H9 (cell line): ENCODE measurements at regions not wholly inside any gene's neighbourhood (a gene's known extent, or its start where the extent isn't known, plus 50 kb on each side); places are given as distances from the start of the nearest gene placed in this dataset.

Experiments used
- DNase-seq: peaks from one replicate; pipeline ENCODE4 v3.0.0-alpha.2; 2017
- H2AFZ ChIP-seq: one replicate; pipeline ENCODE4 v1.6.1; 2013; ENCODE audit warnings: mild to moderate bottlenecking, low read length, control low read depth, moderate library complexity
- H2AK5ac ChIP-seq: 2 replicates; pipeline ENCODE4 v1.6.1; 2013; ENCODE audit warnings: low read length, control low read depth, mixed read lengths; ENCODE audit not compliant: insufficient read length
- H2BK120ac ChIP-seq: one replicate; pipeline ENCODE4 v1.6.1; 2013; ENCODE audit warnings: low read depth, mild to moderate bottlenecking, low read length, control low read depth, inconsistent platforms; ENCODE audit not compliant: poor library complexity, severe bottlenecking
- H2BK12ac ChIP-seq: 2 replicates; pipeline ENCODE4 v1.6.1; 2013; ENCODE audit warnings: low read length, control low read depth, mixed read lengths, low read depth; ENCODE audit not compliant: insufficient read length
- H2BK15ac ChIP-seq: 2 replicates; pipeline ENCODE4 v1.6.1; 2013; ENCODE audit warnings: low read depth, low read length, control low read depth
- H2BK20ac ChIP-seq: one replicate; pipeline ENCODE4 v1.6.1; 2013; ENCODE audit warnings: low read depth, mild to moderate bottlenecking, low read length, control low read depth, inconsistent platforms; ENCODE audit not compliant: poor library complexity, severe bottlenecking
- H2BK5ac ChIP-seq: 2 replicates; pipeline ENCODE4 v1.6.1; 2013; ENCODE audit warnings: low read length, control low read depth, mixed read lengths; ENCODE audit not compliant: insufficient read length
- H3K14ac ChIP-seq: 2 replicates; pipeline ENCODE4 v1.6.1; 2013; ENCODE audit warnings: low read length, control low read depth; ENCODE audit not compliant: insufficient read depth
- H3K18ac ChIP-seq: 2 replicates; pipeline ENCODE4 v1.6.1; 2013; ENCODE audit warnings: low read depth, mild to moderate bottlenecking, mixed read lengths, low read length, control low read depth; ENCODE audit not compliant: insufficient read length
- H3K23ac ChIP-seq: 2 replicates; pipeline ENCODE4 v1.6.1; 2013; ENCODE audit warnings: low read length, control low read depth, mixed read lengths, low read depth; ENCODE audit not compliant: insufficient read length
- H3K23me2 ChIP-seq: 2 replicates; pipeline ENCODE4 v1.6.1; 2013; ENCODE audit warnings: low read depth, mild to moderate bottlenecking, mixed read lengths, low read length, control low read depth; ENCODE audit not compliant: insufficient read length, poor library complexity, severe bottlenecking
- H3K27ac ChIP-seq: 2 replicates; pipeline ENCODE4 v1.5.1; 2013; ENCODE audit warnings: low read length, control low read depth, mixed read lengths, low read depth; ENCODE audit not compliant: insufficient read length
- H3K27me3 ChIP-seq: 2 replicates; pipeline ENCODE4 v1.6.1; 2013; ENCODE audit warnings: low read length, control low read depth, inconsistent platforms; ENCODE audit not compliant: insufficient read depth
- H3K4ac ChIP-seq: 2 replicates; pipeline ENCODE4 v1.6.1; 2013; ENCODE audit warnings: low read depth, mild to moderate bottlenecking, control low read depth, inconsistent platforms, low read length, moderate library complexity
- H3K4me1 ChIP-seq: 2 replicates; pipeline ENCODE4 v1.6.1; 2013; ENCODE audit warnings: low read length, control low read depth, inconsistent platforms; ENCODE audit not compliant: insufficient read depth
- H3K4me2 ChIP-seq: 2 replicates; pipeline ENCODE4 v1.6.1; 2013; ENCODE audit warnings: low read length, control low read depth, mixed read lengths; ENCODE audit not compliant: insufficient read length, insufficient read depth
- H3K56ac ChIP-seq: 2 replicates; pipeline ENCODE4 v1.6.1; 2013; ENCODE audit warnings: low read depth, mild to moderate bottlenecking, mixed read lengths, low read length, control low read depth; ENCODE audit not compliant: insufficient read length
- H3K79me1 ChIP-seq: 2 replicates; pipeline ENCODE4 v1.6.1; 2013; ENCODE audit warnings: low read depth, mild to moderate bottlenecking, moderate library complexity, low read length, control low read depth, inconsistent platforms; ENCODE audit not compliant: insufficient read depth, poor library complexity, severe bottlenecking
- H3K79me2 ChIP-seq: 2 replicates; pipeline ENCODE4 v1.6.1; 2013; ENCODE audit warnings: low read length, control low read depth, inconsistent platforms; ENCODE audit not compliant: insufficient read depth
- H3K9ac ChIP-seq: 2 replicates; pipeline ENCODE4 v1.6.1; 2013; ENCODE audit warnings: low read length, control low read depth, mixed read lengths; ENCODE audit not compliant: insufficient read length; ENCODE audit errors: extremely low read depth
- H3K9me3 ChIP-seq: one replicate; pipeline ENCODE4 v1.6.1; 2013; ENCODE audit warnings: low read depth, low read length, inconsistent platforms; ENCODE audit not compliant: control insufficient read depth
- H3T11ph ChIP-seq: one replicate; pipeline ENCODE4 v1.6.1; 2013; ENCODE audit warnings: mild to moderate bottlenecking, low read length, control low read depth, inconsistent platforms
- H4K20me1 ChIP-seq: one replicate; pipeline ENCODE4 v1.6.1; 2013; ENCODE audit not compliant: control insufficient read depth, insufficient read length, insufficient read depth
- H4K5ac ChIP-seq: 2 replicates; pipeline ENCODE4 v1.6.1; 2013; ENCODE audit warnings: low read depth, mild to moderate bottlenecking, mixed read lengths, low read length, control low read depth; ENCODE audit not compliant: insufficient read length
- H4K8ac ChIP-seq: replicated peaks from 2 replicates; pipeline ENCODE4 v1.6.1; 2013; ENCODE audit warnings: low read length, control low read depth, mixed read lengths, low read depth; ENCODE audit not compliant: insufficient read length
- H4K91ac ChIP-seq: 2 replicates; pipeline ENCODE4 v1.6.1; 2013; ENCODE audit warnings: low read depth, mild to moderate bottlenecking, moderate library complexity, mixed read lengths, low read length, control low read depth; ENCODE audit not compliant: insufficient read length
- H3K27ac Mint-ChIP-seq, 3 experiments: 2 replicates in 2 of 3; 3 replicates in 1 of 3; pipeline ENCODE4 v1.8.0; 2020 to 2021; ENCODE audit warnings: mixed read lengths in 3 of 3, mild to moderate bottlenecking in 1 of 3, moderate library complexity in 1 of 3
- H3K27me3 Mint-ChIP-seq: 2 replicates; pipeline ENCODE4 v1.8.0; 2021; ENCODE audit warnings: low read depth, mild to moderate bottlenecking, moderate library complexity, mixed read lengths
- H3K36me3 Mint-ChIP-seq, 3 experiments: 2 replicates in 2 of 3; 3 replicates in 1 of 3; pipeline ENCODE4 v1.8.0; 2020 to 2021; ENCODE audit warnings: low read depth in 3 of 3, mixed read lengths in 3 of 3; ENCODE audit not compliant: insufficient read depth in 1 of 3
- H3K4me1 Mint-ChIP-seq, 2 experiments: 2 replicates each; pipeline ENCODE4 v1.8.0; 2020; ENCODE audit warnings: mixed read lengths in 2 of 2
- H3K4me3 Mint-ChIP-seq, 2 experiments: 2 replicates in 1 of 2; 3 replicates in 1 of 2; pipeline ENCODE4 v1.8.0; 2020 to 2021; ENCODE audit warnings: mild to moderate bottlenecking in 2 of 2, mixed read lengths in 2 of 2, moderate library complexity in 1 of 2
- H3K9me3 Mint-ChIP-seq, 2 experiments: 2 replicates in 1 of 2; 3 replicates in 1 of 2; pipeline ENCODE4 v1.8.0; 2020; ENCODE audit warnings: mild to moderate bottlenecking in 2 of 2, mixed read lengths in 2 of 2, moderate library complexity in 1 of 2
- WGBS: extraction: QIAGEN DNeasy Blood & Tissue Kit; methylation state at CpG from one replicate; pipeline ENCODE4 v1.1.7; 2013; ENCODE audit warnings: missing lambda C conversion rate, low lambda C conversion rate, mixed read lengths; ENCODE audit not compliant: insufficient read length; ENCODE audit errors: extremely low coverage; 5-methylcytosine and 5-hydroxymethylcytosine counted together
- TF ChIP-seq, protein P1 (sequence below): fragments of 200-600 bp; sonication (generic); conservative IDR thresholded peaks from 3 replicates; pipeline ENCODE4 v1.8.0; 2021; ENCODE audit warnings: antibody characterized with exemption, mild to moderate bottlenecking

DNA sequence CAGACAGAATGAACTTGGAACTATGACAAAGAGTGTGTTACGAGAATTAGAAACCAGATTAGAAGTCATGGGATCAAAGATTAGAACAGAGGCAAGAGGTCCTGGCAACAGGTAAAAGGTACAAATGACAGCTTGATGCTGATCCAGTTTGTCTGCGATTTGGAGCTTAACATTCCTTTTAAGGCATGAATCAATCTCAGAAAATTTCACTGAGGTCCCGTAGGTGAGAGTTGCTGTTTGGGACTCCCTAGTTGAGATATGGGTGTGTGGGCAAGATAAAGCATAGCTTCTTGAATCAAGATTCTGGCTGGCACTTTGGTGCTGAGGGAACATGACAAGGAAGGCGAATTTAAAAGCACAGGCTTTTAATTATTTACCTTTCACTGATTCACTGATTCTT is 62.6 kb upstream of the ACSL4 start:
- Histone ChIP-seq H2BK15ac (no peak overlapping the region), H2BK120ac (no peak overlapping the region), H3K27ac (no peak overlapping the region), H4K8ac (no peak overlapping the region), H2BK5ac (no peak overlapping the region), H3K23ac (no peak overlapping the region), H4K20me1 (no peaks in the 10 kb centered on the region), H4K91ac (no peak overlapping the region), H2BK12ac (no peak overlapping the region), H3K79me2 (no peaks in the 10 kb centered on the region), H2AFZ (no peak overlapping the region), H3K4me1 (no peaks in the 10 kb centered on the region), H3K4ac (no peak overlapping the region), H3K79me1 (no peaks in the 10 kb centered on the region), H3K14ac (no peak overlapping the region), H3K56ac (no peak overlapping the region), H2AK5ac (no peak overlapping the region), H3K23me2 (no peaks in the 10 kb centered on the region), H4K5ac (no peak overlapping the region), H3K9ac (no peak overlapping the region), H3K18ac (no peak overlapping the region), H2BK20ac (no peak overlapping the region), H3K4me2 (no peak overlapping the region), H3K9me3 (no peaks in the 10 kb centered on the region), H3K27me3 (no peaks in the 10 kb centered on the region), H3T11ph (no peak overlapping the region)
- H3K27ac Mint-ChIP-seq = no peak overlapping the region
- TF ChIP-seq, protein P1, sequence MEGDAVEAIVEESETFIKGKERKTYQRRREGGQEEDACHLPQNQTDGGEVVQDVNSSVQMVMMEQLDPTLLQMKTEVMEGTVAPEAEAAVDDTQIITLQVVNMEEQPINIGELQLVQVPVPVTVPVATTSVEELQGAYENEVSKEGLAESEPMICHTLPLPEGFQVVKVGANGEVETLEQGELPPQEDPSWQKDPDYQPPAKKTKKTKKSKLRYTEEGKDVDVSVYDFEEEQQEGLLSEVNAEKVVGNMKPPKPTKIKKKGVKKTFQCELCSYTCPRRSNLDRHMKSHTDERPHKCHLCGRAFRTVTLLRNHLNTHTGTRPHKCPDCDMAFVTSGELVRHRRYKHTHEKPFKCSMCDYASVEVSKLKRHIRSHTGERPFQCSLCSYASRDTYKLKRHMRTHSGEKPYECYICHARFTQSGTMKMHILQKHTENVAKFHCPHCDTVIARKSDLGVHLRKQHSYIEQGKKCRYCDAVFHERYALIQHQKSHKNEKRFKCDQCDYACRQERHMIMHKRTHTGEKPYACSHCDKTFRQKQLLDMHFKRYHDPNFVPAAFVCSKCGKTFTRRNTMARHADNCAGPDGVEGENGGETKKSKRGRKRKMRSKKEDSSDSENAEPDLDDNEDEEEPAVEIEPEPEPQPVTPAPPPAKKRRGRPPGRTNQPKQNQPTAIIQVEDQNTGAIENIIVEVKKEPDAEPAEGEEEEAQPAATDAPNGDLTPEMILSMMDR = no peak
- no peak overlapping the region for H3K4me3 Mint-ChIP-seq
- H3K36me3 Mint-ChIP-seq = no peaks in the 10 kb centered on the region
- DNase-seq = no peak
- no CpG with 5 or more reads among the region's 4 CpGs for WGBS
- H3K27me3 Mint-ChIP-seq = no peaks in the 10 kb centered on the region
- no peaks in the 10 kb centered on the region for H3K9me3 Mint-ChIP-seq
- H3K4me1 Mint-ChIP-seq = no peaks in the 10 kb centered on the region
